IPS-20b (cell line): ENCODE measurements at regions not wholly inside any gene's neighbourhood (a gene's known extent, or its start where the extent isn't known, plus 50 kb on each side); places are given as distances from the start of the nearest gene placed in this dataset.

Source experiments
- H3K27ac ChIP-seq: one replicate; pipeline ENCODE4 v1.5.1; 2013; ENCODE audit warnings: low read length
- H3K27me3 ChIP-seq: 2 replicates; pipeline ENCODE4 v1.6.1; 2013; ENCODE audit warnings: mild to moderate bottlenecking, low read length, inconsistent platforms; ENCODE audit not compliant: insufficient read depth
- H3K36me3 ChIP-seq: 2 replicates; pipeline ENCODE4 v1.6.1; 2013; ENCODE audit warnings: low read depth, mild to moderate bottlenecking, inconsistent platforms, low read length, moderate library complexity; ENCODE audit not compliant: insufficient read depth
- H3K4me1 ChIP-seq: 2 replicates; pipeline ENCODE4 v1.6.1; 2013; ENCODE audit warnings: mild to moderate bottlenecking, control low read depth, inconsistent platforms, low read length, moderate library complexity; ENCODE audit not compliant: insufficient read depth
- H3K4me3 ChIP-seq: 2 replicates; pipeline ENCODE4 v1.5.1; 2013; ENCODE audit warnings: mild to moderate bottlenecking, low read length, inconsistent platforms
- H3K9ac ChIP-seq: 2 replicates; pipeline ENCODE4 v1.6.1; 2013; ENCODE audit warnings: low read depth, mild to moderate bottlenecking, inconsistent platforms, low read length, moderate library complexity
- H3K9me3 ChIP-seq: 2 replicates; pipeline ENCODE4 v1.6.1; 2013; ENCODE audit warnings: mild to moderate bottlenecking, low read depth, low read length, inconsistent platforms; ENCODE audit not compliant: insufficient read depth

GRCh38 chr21:35254006-35254764 lies 205.1 kb upstream of the RUNX1 start:
- no peaks in the 10 kb centered on the region for H3K36me3 ChIP-seq
- H3K9me3 ChIP-seq = peaks cover 8% of the 10 kb centered on the region; the same call in 1 of the 2 replicates
- H3K27me3 ChIP-seq = no peaks in the 10 kb centered on the region
- H3K4me3 ChIP-seq = no peak overlapping the region
- H3K27ac ChIP-seq = no peak overlapping the region
- H3K9ac ChIP-seq = no peak overlapping the region
- peaks cover 9% of the 10 kb centered on the region; the same call in 1 of the 2 replicates for H3K4me1 ChIP-seq

- Histone ChIP-seq H3K9me3 (peaks cover 8% of the 10 kb centered on the region; the same call in 1 of the 2 replicates), H3K4me3 (no peak overlapping the region), H3K9ac (no peak overlapping the region), H3K27me3 (no peaks in the 10 kb centered on the region), H3K4me1 (peaks cover 9% of the 10 kb centered on the region; the same call in 1 of the 2 replicates), H3K36me3 (no peaks in the 10 kb centered on the region), H3K27ac (no peak overlapping the region)
These were observed 203.7 kb upstream of the RUNX1 start for GRCh38 chr21:35252831-35253230.

- peaks cover 8% of the 10 kb centered on the region; the same call in 1 of the 2 replicates for H3K9me3 ChIP-seq
- peaks cover 3% of the 10 kb centered on the region; the same call in 1 of the 2 replicates for H3K27me3 ChIP-seq
- no peak overlapping the region for H3K27ac ChIP-seq
- no peak overlapping the region for H3K4me3 ChIP-seq
- no peaks in the 10 kb centered on the region for H3K36me3 ChIP-seq
- H3K9ac ChIP-seq = no peak overlapping the region
- peaks cover 3% of the 10 kb centered on the region; the same call in 1 of the 2 replicates for H3K4me1 ChIP-seq
These were observed 200.5 kb upstream of the RUNX1 start for GRCh38 chr21:35249636-35250035.

- Histone ChIP-seq H3K27me3 (peaks cover 9% of the 10 kb centered on the region; the same call in 1 of the 2 replicates), H3K9ac (no peak overlapping the region), H3K27ac (no peak overlapping the region), H3K4me1 (no peaks in the 10 kb centered on the region), H3K36me3 (no peaks in the 10 kb centered on the region), H3K9me3 (peaks cover 7% of the 10 kb centered on the region; the same call in 1 of the 2 replicates), H3K4me3 (no peak overlapping the region)
These were observed 196.8 kb upstream of the RUNX1 start for GRCh38 chr21:35245879-35246278.

- H3K9ac ChIP-seq = no peak overlapping the region
- peaks cover 9% of the 10 kb centered on the region; the same call in 1 of the 2 replicates for H3K27me3 ChIP-seq
- no peaks in the 10 kb centered on the region for H3K9me3 ChIP-seq
- H3K4me3 ChIP-seq = no peak overlapping the region
- H3K27ac ChIP-seq = no peak overlapping the region
- H3K4me1 ChIP-seq = no peaks in the 10 kb centered on the region
- H3K36me3 ChIP-seq = no peaks in the 10 kb centered on the region
These were observed 195.4 kb upstream of the RUNX1 start for GRCh38 chr21:35244514-35244913.

- Histone ChIP-seq H3K4me1 (no peaks in the 10 kb centered on the region), H3K36me3 (no peaks in the 10 kb centered on the region), H3K9ac (no peak overlapping the region), H3K4me3 (no peak overlapping the region), H3K27ac (no peak overlapping the region), H3K27me3 (peaks cover 9% of the 10 kb centered on the region; the same call in 1 of the 2 replicates), H3K9me3 (no peaks in the 10 kb centered on the region)
These were observed 194.1 kb upstream of the RUNX1 start for GRCh38 chr21:35243171-35243570.

GRCh38 chr21:35239811-35240219 lies 190.7 kb upstream of the RUNX1 start:
- no peak overlapping the region for H3K27ac ChIP-seq
- no peak overlapping the region for H3K9ac ChIP-seq
- H3K36me3 ChIP-seq = no peaks in the 10 kb centered on the region
- H3K9me3 ChIP-seq = no peaks in the 10 kb centered on the region
- no peak overlapping the region for H3K4me3 ChIP-seq
- H3K27me3 ChIP-seq = peaks cover 6% of the 10 kb centered on the region; the same call in 1 of the 2 replicates
- H3K4me1 ChIP-seq = no peaks in the 10 kb centered on the region

GRCh38 chr21:35238119-35238518 lies 189.0 kb upstream of the RUNX1 start:
- Histone ChIP-seq H3K9ac (no peak overlapping the region), H3K27ac (no peak overlapping the region), H3K9me3 (no peaks in the 10 kb centered on the region), H3K4me3 (no peak overlapping the region), H3K36me3 (no peaks in the 10 kb centered on the region), H3K4me1 (no peaks in the 10 kb centered on the region), H3K27me3 (peaks cover 6% of the 10 kb centered on the region; the same call in 1 of the 2 replicates)

GRCh38 chr21:35237287-35237686 lies 188.2 kb upstream of the RUNX1 start:
- no peak overlapping the region for H3K27ac ChIP-seq
- H3K9ac ChIP-seq = no peak overlapping the region
- H3K4me3 ChIP-seq = no peak overlapping the region
- H3K27me3 ChIP-seq = peaks cover 6% of the 10 kb centered on the region; the same call in 1 of the 2 replicates
- H3K4me1 ChIP-seq = no peaks in the 10 kb centered on the region
- H3K9me3 ChIP-seq = no peaks in the 10 kb centered on the region
- H3K36me3 ChIP-seq = no peaks in the 10 kb centered on the region

- Histone ChIP-seq H3K4me3 (no peak overlapping the region), H3K4me1 (no peaks in the 10 kb centered on the region), H3K9me3 (no peaks in the 10 kb centered on the region), H3K36me3 (no peaks in the 10 kb centered on the region), H3K9ac (no peak overlapping the region), H3K27me3 (no peaks in the 10 kb centered on the region), H3K27ac (no peak overlapping the region)
These were observed 187.0 kb upstream of the RUNX1 start for GRCh38 chr21:35236090-35236489.

GRCh38 chr21:35234725-35235124 lies 185.6 kb upstream of the RUNX1 start:
- Histone ChIP-seq H3K9ac (no peak overlapping the region), H3K27me3 (no peaks in the 10 kb centered on the region), H3K27ac (no peak overlapping the region)

GRCh38 chr21:35233756-35234155 lies 184.7 kb upstream of the RUNX1 start:
- H3K9ac ChIP-seq = no peak overlapping the region
- H3K4me1 ChIP-seq = no peaks in the 10 kb centered on the region
- no peak overlapping the region for H3K27ac ChIP-seq
- H3K36me3 ChIP-seq = no peaks in the 10 kb centered on the region
- H3K9me3 ChIP-seq = no peaks in the 10 kb centered on the region
- no peak overlapping the region for H3K4me3 ChIP-seq
- no peaks in the 10 kb centered on the region for H3K27me3 ChIP-seq

More at GRCh38 chr21:35234725-35235124, 185.6 kb upstream of the RUNX1 start:
- H3K4me1 ChIP-seq = no peaks in the 10 kb centered on the region
- no peaks in the 10 kb centered on the region for H3K9me3 ChIP-seq
- no peak overlapping the region for H3K4me3 ChIP-seq
- H3K36me3 ChIP-seq = no peaks in the 10 kb centered on the region
